ENCODE measurements at regions not wholly inside any gene's neighbourhood (a gene's known extent, or its start where the extent isn't known, plus 50 kb on each side); places are given as distances from the start of the nearest gene placed in this dataset.
"Not testable (repeated sequence)": the region's sequence is repeated elsewhere in the genome, so short reads cannot be mapped to it uniquely, and the experiment has no call there.

DNA sequence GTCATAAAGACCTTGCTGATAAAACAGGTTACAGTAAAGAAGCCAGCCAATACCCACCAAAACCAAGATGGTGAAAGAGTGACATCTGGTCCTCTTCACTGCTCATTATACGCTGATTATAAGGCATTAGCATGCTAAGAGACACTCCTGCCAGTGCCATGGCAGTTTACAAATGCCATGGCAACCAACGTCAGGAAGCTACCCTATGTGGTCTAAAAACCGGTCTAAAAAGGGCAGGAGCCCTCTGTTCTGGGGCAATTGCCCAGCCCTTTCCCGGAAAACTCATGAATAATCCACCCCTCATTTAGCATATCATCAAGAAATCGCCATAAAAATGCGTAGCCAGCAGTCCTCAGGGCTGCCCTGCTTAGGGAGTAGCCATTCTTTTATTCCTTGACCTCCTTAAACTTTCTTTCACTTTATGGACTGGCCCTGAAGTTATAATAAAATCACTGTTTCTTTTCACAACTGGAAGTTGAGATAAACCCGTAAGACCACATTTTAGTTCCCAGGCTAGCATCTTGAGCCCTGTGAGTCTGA is 260.5 kb upstream of the FAT1 start:
- DNase-seq = no peak

- no peak for DNase-seq
Measured at GRCh38 chr4:186999686-187000085, 276.0 kb upstream of the FAT1 start.

DNA sequence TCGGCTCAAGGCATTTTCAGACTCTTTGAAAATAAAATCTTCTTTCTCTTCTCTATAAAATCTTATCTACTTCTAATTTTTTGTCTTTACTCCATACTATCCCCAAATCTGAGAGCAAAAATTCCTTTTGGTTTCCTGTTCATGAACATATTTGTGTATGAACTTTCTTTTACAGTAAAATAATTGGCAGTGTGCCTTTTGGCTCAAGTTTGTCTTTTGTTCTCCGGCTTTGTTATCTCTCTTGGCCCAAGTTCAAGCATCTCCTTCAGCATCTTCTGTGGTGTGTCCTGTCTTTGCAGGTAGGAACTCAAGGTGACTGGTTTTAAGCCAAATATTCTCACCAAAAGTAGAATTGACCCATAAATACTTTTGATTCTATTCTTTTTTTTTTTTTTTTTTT is 276.6 kb upstream of the FAT1 start:
- no peak for DNase-seq

DNA sequence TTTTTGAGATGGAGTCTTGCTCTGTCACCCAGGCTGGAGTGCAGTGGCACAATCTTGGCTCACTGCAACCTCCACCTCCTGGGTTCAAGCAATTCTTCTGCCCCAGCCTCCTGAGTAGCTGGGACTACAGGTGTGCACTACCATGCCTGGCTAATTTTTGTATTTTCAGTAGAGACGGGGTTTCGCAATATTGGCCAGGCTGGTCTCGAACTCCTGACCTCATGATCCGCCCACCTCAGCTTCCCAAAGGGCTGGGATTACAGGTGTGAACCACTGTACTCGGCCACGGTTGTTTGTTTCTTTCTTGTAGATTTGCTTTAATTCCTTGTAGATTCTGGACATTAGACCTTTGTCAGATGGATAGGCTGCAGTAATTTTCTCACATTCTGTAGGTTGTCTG is 278.5 kb upstream of the FAT1 start:
- not testable (repeated sequence) for DNase-seq

- no peak for DNase-seq
Measured at GRCh38 chr4:187004628-187005027, 281.0 kb upstream of the FAT1 start.

DNA sequence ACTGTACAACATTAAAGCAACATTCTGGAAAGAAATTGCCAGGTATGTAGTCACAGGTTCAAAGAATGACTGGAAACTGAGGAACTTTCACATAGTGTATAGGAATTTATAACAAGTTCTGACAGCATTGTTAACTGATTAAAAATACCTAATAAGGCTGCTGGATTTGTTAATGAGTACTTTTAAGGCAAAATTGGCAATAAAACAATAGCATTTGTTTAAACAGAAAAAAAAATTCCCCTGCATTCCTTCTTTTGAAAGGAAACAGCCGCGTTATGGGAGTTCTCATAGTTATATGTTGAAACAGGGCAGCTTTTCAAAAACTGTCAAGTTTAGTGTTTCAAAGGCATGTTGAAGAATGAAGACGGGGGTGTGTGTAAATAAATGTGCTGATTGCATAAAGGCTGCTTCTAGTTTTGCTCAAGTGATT is 282.5 kb upstream of the FAT1 start:
- DNase-seq = no peak

GRCh38 chr4:187010052-187010451 is 286.4 kb upstream of the FAT1 start:
- no peak for DNase-seq

GRCh38 chr4:187016101-187016500 is 292.4 kb upstream of the FAT1 start:
- no peak for DNase-seq

GRCh38 chr4:187017147-187017546 is 293.5 kb upstream of the FAT1 start:
- DNase-seq = no peak

DNA sequence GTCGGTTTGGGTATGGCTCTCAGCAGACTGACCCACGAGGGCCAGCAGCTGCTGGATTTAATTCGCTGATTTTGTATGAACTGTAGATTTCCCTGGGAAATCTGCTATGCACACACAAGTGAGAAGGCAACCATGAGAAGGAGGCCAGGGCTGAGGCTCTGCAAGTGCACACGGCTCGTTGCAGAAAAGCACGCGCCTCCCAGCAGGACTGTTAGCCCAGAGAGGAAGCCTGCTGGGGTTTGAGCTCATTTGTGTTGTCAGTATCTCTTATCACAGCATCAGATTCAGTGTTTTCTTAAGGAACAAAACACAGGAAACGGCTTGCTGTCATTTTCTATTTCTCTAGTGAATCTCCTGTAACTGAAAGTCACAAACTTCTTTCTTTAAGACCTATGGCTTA is 296.2 kb upstream of the FAT1 start:
- DNase-seq = no peak

GRCh38 chr4:187020676-187021075 is 297.0 kb upstream of the FAT1 start:
- no peak for DNase-seq

GRCh38 chr4:187021436-187022205 is 298.0 kb upstream of the FAT1 start:
- no peak for DNase-seq

- no peak for DNase-seq
Measured at GRCh38 chr4:187027272-187027671, 303.6 kb upstream of the FAT1 start.

GRCh38 chr4:187042251-187042650 is 318.6 kb upstream of the FAT1 start:
- DNase-seq = no peak

DNA sequence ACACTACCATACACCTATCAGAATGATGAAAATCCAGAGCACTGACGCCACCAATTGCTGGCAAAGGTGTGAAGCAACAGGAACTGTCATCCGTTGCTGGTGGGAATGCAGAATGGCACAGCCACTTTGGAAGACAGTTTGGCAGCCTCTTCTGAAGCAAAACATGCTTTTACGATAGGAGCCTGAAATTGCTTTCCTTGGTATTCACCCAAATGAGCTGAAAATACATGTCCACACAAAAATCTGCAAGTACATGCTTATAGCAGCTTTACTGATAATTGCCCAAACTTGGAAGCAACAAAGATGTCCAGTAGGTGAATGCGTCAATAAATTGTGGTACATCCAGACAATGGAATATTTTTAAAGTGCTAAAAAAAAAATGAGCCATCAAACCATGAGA is 322.8 kb upstream of the FAT1 start:
- DNase-seq = no peak

DNA sequence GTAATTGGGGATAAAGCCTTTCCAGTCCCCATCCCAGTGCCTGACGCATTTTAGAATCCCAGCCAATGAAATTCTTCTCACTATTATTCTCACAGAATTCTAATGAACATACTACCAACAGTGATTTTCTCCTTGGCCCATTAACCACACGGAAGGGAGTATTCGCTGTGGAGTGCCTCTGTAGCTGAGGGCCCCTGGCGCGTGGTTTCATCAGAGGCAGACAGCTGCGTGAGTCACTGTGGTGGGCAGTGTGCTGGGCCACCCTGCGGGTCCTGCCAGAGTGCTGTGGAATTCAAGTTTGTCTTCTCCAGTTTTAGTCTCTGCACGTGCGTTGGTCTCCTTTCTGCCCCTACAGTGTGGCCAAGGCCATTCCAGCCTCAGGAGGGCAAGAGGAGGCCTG is 335.4 kb upstream of the FAT1 start:
- no peak for DNase-seq

- DNase-seq = no peak
Measured at GRCh38 chr4:187059895-187060294, 336.2 kb upstream of the FAT1 start.

GRCh38 chr4:187060551-187060950 is 336.9 kb upstream of the FAT1 start:
- DNase-seq = no peak

- no peak for DNase-seq
Measured at GRCh38 chr4:187063251-187063650, 339.6 kb upstream of the FAT1 start.

DNA sequence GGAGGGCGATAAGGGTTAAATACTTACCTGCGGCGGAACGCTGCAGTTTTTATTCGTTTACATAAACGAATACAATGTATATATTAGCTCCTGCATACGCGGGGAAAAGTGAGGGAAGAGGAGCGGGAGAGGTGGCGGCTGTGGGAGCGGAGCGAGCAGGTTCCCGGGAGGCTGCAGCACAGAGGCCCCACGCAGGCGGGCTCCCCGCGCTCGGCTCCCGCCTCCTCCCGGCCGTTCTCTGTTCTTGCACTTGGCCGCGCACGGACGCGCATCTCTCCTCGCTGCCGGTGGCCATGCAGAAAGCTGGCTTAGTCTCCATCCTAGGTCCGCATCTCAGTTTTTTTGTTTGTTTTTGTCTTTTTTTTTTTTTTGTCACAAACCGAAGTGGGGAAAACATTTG is 340.4 kb upstream of the FAT1 start:
- DNase-seq = no peak

GRCh38 chr4:187065396-187065795 is 341.7 kb upstream of the FAT1 start:
- DNase-seq = no peak

DNA sequence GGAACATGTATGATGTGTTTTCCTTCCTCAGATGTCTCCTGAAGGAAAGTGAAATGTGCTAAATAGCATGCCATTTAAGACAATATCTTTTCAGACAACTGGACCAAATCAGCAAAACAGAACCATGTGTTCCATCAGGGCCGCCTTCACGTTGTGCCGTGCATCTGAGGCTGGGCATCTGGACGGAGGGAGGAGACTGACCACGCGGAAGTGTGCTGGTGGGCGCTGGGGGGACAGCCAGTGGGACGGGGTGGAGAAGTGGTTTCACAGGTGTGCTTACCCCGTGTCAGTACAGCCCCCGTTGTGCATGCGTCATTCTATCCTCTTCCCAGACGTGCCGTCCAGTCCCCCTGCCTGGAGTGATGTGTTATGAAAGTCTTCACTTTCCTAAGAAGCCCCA is 342.1 kb upstream of the FAT1 start:
- DNase-seq = no peak

- no peak for DNase-seq
Measured at GRCh38 chr4:187069398-187069797, 345.7 kb upstream of the FAT1 start.

DNA sequence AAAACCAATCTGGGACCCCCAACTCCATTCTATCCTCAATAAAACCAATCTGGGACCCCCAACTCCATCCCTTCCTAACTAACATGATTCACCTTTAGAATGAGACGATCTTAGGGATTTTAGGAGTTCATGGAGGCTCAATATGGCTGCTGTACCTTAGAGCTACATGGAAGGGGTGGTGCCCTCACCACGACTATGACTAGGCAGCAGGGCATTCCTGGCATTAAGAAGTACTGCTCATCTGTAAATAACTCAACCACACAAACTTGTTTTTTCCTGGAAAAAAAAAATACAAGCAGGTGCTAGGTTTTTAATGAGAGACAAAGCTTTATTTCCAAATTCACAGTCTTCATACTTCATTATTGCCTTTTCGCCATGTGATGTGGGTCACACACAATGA is 346.5 kb upstream of the FAT1 start:
- no peak for DNase-seq

- no peak for DNase-seq
Measured at GRCh38 chr4:187070740-187071139, 347.1 kb upstream of the FAT1 start.

Data from NCI-H1105 (cell line).